Prostate gland (tissue), 2 donors: ENCODE measurements at regions not wholly inside any gene's neighbourhood (a gene's known extent, or its start where the extent isn't known, plus 50 kb on each side); places are given as distances from the start of the nearest gene placed in this dataset.

Experiments used
- DNase-seq: peaks from one replicate; pipeline ENCODE4 v3.0.0-alpha.2; 2019; ENCODE audit warnings: low spot score
- H3K27ac ChIP-seq, 2 donors: fragments of 200-600 bp; sonication (generic); 2 replicates each; pipeline ENCODE4 v1.5.1; 2017 to 2019
- H3K27me3 ChIP-seq: fragments of 200-600 bp; sonication (generic); replicated peaks from 2 replicates; pipeline ENCODE4 v1.5.1; 2019; ENCODE audit not compliant: insufficient read depth
- H3K36me3 ChIP-seq, 2 donors: fragments of 200-600 bp; sonication (generic); 1 replicate in 1 of 2; 2 replicates in 1 of 2; pipeline versions ENCODE4 v1.5.1 to v1.8.1; 2017 to 2019
- H3K4me1 ChIP-seq: fragments of 200-600 bp; sonication (generic); replicated peaks from 2 replicates; pipeline ENCODE4 v1.5.1; 2019
- H3K4me3 ChIP-seq, 2 donors: fragments of 200-600 bp; sonication (generic); 2 replicates each; pipeline ENCODE4 v1.5.1; 2017 to 2019
- H3K9me3 ChIP-seq: fragments of 200-600 bp; sonication (generic); 2 replicates; pipeline ENCODE4 v1.5.1; 2017
- CTCF ChIP-seq, 4 experiments: fragments of 200-600 bp in 2 of 4; fragments of 450-650 bp in 2 of 4; sonication (generic) in 2 of 4; IDR thresholded peaks; 1 replicate in 3 of 4; 2 replicates in 1 of 4; pipeline ENCODE4 v1.5.1; 2016 to 2019; ENCODE audit warnings: antibody characterized with exemption in 4 of 4, mild to moderate bottlenecking in 2 of 4, moderate library complexity in 2 of 4
- POLR2A ChIP-seq: fragments of 450-650 bp; IDR thresholded peaks from one replicate; pipeline ENCODE4 v1.6.1; 2016; ENCODE audit warnings: antibody characterized with exemption, mild to moderate bottlenecking
- POLR2AphosphoS5 ChIP-seq: sonication (generic); formaldehyde crosslinking; IDR thresholded peaks from one replicate; pipeline ENCODE4 v1.6.1; 2017; ENCODE audit warnings: antibody characterized with exemption
- WGBS: methylation state at CpG from one replicate; pipeline ENCODE4 v1.1.5; 2018; 5-methylcytosine and 5-hydroxymethylcytosine counted together
- intact Hi-C: fragments of 100-400 bp; cut with DNase I; formaldehyde crosslinking; loops from one replicate; pipeline ENCODE4 v1.14.2; 2022

DNA sequence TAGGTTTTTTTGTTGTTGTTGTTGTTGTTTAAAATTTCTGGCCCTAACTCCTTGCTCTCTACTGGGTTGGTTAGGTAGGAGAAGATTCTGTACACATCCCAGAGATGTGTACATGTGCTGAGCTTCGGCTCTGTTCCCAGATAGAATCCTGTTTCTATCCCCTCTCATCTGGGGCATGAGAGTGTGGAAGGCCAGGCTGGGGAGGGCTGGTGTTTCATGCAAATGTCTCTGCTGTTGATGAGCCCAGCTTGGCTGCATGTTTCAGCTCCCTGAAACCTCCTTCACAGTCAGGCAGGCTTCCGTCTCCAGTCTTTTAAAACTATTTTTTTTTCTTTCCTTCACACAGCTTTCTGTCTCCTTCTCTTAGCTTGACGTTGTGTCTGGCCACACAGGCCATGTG, 526.9 kb upstream of the KLF4 start:
- TF ChIP-seq CTCF (IDR thresholded peaks at IDR 0.05) (no peak), POLR2AphosphoS5 (no peak), POLR2A (no peak)
- H3K9me3 ChIP-seq: no peaks in the 10 kb centered on the region
- H3K27ac ChIP-seq: no peak overlapping the region
- DNase-seq: no peak
- intact Hi-C loops: no loop called here
- WGBS: 82% methylated on average over 3 of the region's 3 CpGs
- no peaks in the 10 kb centered on the region for H3K4me1 ChIP-seq
- no peaks in the 10 kb centered on the region for H3K27me3 ChIP-seq
- H3K36me3 ChIP-seq: no peaks in the 10 kb centered on the region
- no peak overlapping the region for H3K4me3 ChIP-seq

DNA sequence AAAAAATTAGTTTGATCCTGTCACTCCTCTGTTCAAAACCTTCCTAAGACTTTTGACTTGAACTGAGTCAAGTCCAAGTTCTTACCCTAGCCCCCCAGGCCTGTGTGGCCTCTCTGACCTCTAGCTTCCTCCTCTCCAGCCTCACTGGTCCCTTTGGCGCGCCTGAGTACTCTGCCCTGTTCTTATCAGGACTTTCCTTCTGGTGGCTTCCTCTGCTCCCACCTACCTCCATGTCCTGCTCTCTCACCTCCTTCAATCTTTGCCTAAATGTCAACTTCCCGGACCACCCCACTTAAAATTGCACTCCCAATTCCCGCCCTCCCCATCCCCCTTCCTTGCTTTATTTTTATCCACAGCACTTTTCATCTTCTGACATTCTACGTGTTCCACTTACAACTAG, 526.1 kb upstream of the KLF4 start:
- Histone ChIP-seq H3K36me3 (no peaks in the 10 kb centered on the region), H3K9me3 (no peaks in the 10 kb centered on the region), H3K27ac (no peak overlapping the region), H3K27me3 (no peaks in the 10 kb centered on the region), H3K4me3 (no peak overlapping the region), H3K4me1 (no peaks in the 10 kb centered on the region)
- DNase-seq: no peak
- intact Hi-C loops: no loop called here
- WGBS: 98% methylated on average over 5 of the region's 5 CpGs
- TF ChIP-seq POLR2AphosphoS5 (no peak), CTCF (IDR thresholded peaks at IDR 0.05) (no peak), POLR2A (no peak)

DNA sequence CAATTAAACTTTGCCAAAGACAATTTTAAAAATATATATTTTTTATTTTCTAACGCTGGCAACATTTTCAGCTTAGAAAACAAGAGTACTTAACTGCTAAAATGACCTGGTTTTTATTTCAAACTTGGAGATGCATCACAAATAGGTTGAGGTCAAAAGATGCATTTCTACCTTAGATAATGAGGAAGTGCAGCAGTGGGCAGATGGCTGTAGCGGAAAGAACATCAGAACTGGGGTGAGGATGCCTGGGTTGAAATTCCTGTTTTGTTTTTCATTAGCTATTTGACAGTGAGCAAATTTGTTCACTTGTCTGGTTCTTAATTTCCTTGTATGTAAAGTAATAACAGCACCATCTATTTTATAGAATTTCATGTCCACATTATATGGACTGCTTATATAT, 524.8 kb upstream of the KLF4 start:
- no peak for DNase-seq
- H3K4me3 ChIP-seq: no peak overlapping the region
- TF ChIP-seq POLR2AphosphoS5 (no peak), POLR2A (no peak), CTCF (IDR thresholded peaks at IDR 0.05) (no peak)
- intact Hi-C loops: no loop called here
- no peaks in the 10 kb centered on the region for H3K36me3 ChIP-seq
- H3K4me1 ChIP-seq: no peaks in the 10 kb centered on the region
- WGBS: 93% methylated on average over 2 of the region's 2 CpGs
- H3K9me3 ChIP-seq: no peaks in the 10 kb centered on the region
- H3K27me3 ChIP-seq: no peaks in the 10 kb centered on the region
- H3K27ac ChIP-seq: no peak overlapping the region

DNA sequence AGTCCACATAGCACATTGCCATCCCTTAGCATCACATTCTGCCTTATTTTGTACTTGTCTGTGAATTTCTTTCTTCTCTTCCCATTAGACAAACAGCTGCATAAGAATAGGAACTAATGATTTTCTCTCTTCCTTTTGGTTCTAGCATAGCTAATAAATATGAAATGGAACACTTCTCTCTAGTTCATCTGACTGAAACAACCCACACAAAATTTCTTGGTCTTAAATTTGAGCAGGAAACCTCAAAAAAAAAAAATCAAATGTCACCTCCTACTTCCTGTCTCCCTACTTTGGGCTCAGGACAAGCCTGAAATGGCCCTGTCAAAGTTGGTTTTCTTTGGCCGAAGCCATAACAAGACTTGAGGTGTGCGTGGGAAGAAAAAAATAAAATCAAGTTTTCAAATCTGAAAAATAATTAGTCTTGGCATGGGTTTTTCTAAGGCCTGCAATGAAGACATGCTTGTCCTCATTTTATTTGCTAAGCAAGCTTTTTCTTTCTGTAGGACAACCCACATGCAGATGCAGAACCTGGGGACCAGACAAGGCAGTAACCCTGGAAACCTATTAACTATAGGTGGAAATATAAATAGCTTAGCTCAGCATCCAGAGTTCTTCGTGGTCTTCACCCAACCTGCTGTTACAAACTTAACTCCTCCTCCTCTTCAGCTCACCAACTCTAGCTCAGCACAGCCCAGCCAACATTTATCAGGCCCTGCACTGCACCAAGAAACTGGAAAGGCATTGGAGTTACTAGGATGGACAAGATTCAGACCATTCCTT, 523.5 kb upstream of the KLF4 start:
- no peaks in the 10 kb centered on the region for H3K36me3 ChIP-seq
- H3K27me3 ChIP-seq: no peaks in the 10 kb centered on the region
- H3K9me3 ChIP-seq: no peaks in the 10 kb centered on the region
- no peak overlapping the region for H3K4me3 ChIP-seq
- no peaks in the 10 kb centered on the region for H3K4me1 ChIP-seq
- WGBS: 71% methylated on average over 3 of the region's 3 CpGs
- TF ChIP-seq CTCF (IDR thresholded peaks at IDR 0.05): no peak
- no peak for DNase-seq
- intact Hi-C loops: no loop called here
- H3K27ac ChIP-seq: no peak overlapping the region

- intact Hi-C loops: no loop called here
- Histone ChIP-seq H3K4me1 (no peaks in the 10 kb centered on the region), H3K27ac (no peak overlapping the region), H3K27me3 (no peaks in the 10 kb centered on the region), H3K4me3 (no peak overlapping the region), H3K36me3 (no peaks in the 10 kb centered on the region), H3K9me3 (no peaks in the 10 kb centered on the region)
- TF ChIP-seq CTCF (IDR thresholded peaks at IDR 0.05): no peak
- TF ChIP-seq POLR2A: no peak
- no peak for TF ChIP-seq POLR2AphosphoS5
- WGBS: 74% methylated on average over 4 of the region's 4 CpGs
- DNase-seq: no peak
These were observed 522.8 kb upstream of the KLF4 start for GRCh38 chr9:108012405-108012804.
